Fibroblast of lung (primary cell): ENCODE measurements at regions not wholly inside any gene's neighbourhood (a gene's known extent, or its start where the extent isn't known, plus 50 kb on each side); places are given as distances from the start of the nearest gene placed in this dataset.

Experiments used
- DNase-seq, 2 donors: peaks; one replicate each; pipeline versions ENCODE4 v3.0.0 to v3.0.0-alpha.2; 2010; ENCODE audit warnings: low read depth in 2 of 2
- H2AFZ ChIP-seq: 2 replicates; pipeline ENCODE4 v1.5.1; 2012; ENCODE audit warnings: low read length, control low read depth, inconsistent platforms
- H3K27ac ChIP-seq: 2 replicates; pipeline ENCODE4 v1.5.1; 2011; ENCODE audit warnings: low read length, control low read depth; ENCODE audit not compliant: insufficient read depth
- H3K27me3 ChIP-seq: 2 replicates; pipeline ENCODE4 v1.5.1; 2011; ENCODE audit warnings: mild to moderate bottlenecking, low read length; ENCODE audit not compliant: control insufficient read depth, insufficient read depth
- H3K36me3 ChIP-seq: 2 replicates; pipeline ENCODE4 v1.5.1; 2011; ENCODE audit warnings: low read length; ENCODE audit not compliant: control insufficient read depth, insufficient read depth
- H3K4me1 ChIP-seq: 2 replicates; pipeline ENCODE4 v1.5.1; 2011; ENCODE audit warnings: low read length; ENCODE audit not compliant: control insufficient read depth, insufficient read depth; ENCODE audit errors: extremely low read depth
- H3K4me2 ChIP-seq: 2 replicates; pipeline ENCODE4 v1.5.1; 2011; ENCODE audit warnings: low read length, control low read depth; ENCODE audit not compliant: insufficient read depth; ENCODE audit errors: extremely low read depth
- H3K4me3 ChIP-seq, 4 experiments: fragments of 200-600 bp in 1 of 4; sonication (generic) in 1 of 4; replicated peaks in 1 of 4; 2 replicates each; pipeline ENCODE4 v1.5.1; 2011 to 2016; ENCODE audit warnings: low read length in 4 of 4, low read depth in 3 of 4, mild to moderate bottlenecking in 3 of 4, control low read depth in 2 of 4, inconsistent platforms in 1 of 4, mixed read lengths in 1 of 4; ENCODE audit not compliant: insufficient read depth in 1 of 4; ENCODE audit errors: control extremely low read depth in 1 of 4
- H3K79me2 ChIP-seq: 2 replicates; pipeline ENCODE4 v1.5.1; 2012; ENCODE audit warnings: mild to moderate bottlenecking, low read length, inconsistent platforms; ENCODE audit not compliant: control insufficient read depth, insufficient read depth
- H3K9ac ChIP-seq: 2 replicates; pipeline ENCODE4 v1.5.1; 2011; ENCODE audit warnings: mild to moderate bottlenecking, low read length, control low read depth; ENCODE audit not compliant: insufficient read depth
- H3K9me3 ChIP-seq: 2 replicates; pipeline ENCODE4 v1.5.1; 2012; ENCODE audit warnings: low read depth, low read length; ENCODE audit not compliant: control insufficient read depth, insufficient read depth
- H4K20me1 ChIP-seq: 2 replicates; pipeline ENCODE4 v1.5.1; 2011; ENCODE audit warnings: low read length; ENCODE audit not compliant: control insufficient read depth, insufficient read depth; ENCODE audit errors: extremely low read depth
- CTCF ChIP-seq, 2 donors: IDR thresholded peaks in 1 of 2; conservative IDR thresholded peaks in 1 of 2; 1 replicate in 1 of 2; 2 replicates in 1 of 2; pipeline ENCODE4 v1.5.1; 2011 to 2012; ENCODE audit warnings: low read length in 2 of 2, control low read depth in 1 of 2, inconsistent platforms in 1 of 2, low read depth in 1 of 2, mild to moderate bottlenecking in 1 of 2
- EZH2 ChIP-seq: IDR thresholded peaks from 2 replicates; pipeline ENCODE4 v1.5.1; 2012; ENCODE audit warnings: low read length, control low read depth, mild to moderate bottlenecking; ENCODE audit errors: missing control alignments

GRCh38 chr21:36543924-36544323 is 64.0 kb upstream of the CLDN14 start:
- no peaks in the 10 kb centered on the region for H4K20me1 ChIP-seq
- no peak overlapping the region for H3K4me2 ChIP-seq
- H3K9me3 ChIP-seq: no peaks in the 10 kb centered on the region
- no peaks in the 10 kb centered on the region for H3K79me2 ChIP-seq
- no peaks in the 10 kb centered on the region for H3K36me3 ChIP-seq
- H3K4me1 ChIP-seq: no peaks in the 10 kb centered on the region
- H3K27me3 ChIP-seq: peaks cover 37% of the 10 kb centered on the region
- H3K4me3 ChIP-seq: no peak overlapping the region
- H3K27ac ChIP-seq: no peak overlapping the region
- no peak for DNase-seq
- H2AFZ ChIP-seq: no peak overlapping the region
- TF ChIP-seq EZH2 (no peak), CTCF (conservative IDR thresholded peaks at IDR 0.05 in 1 of 2, IDR thresholded peaks at IDR 0.05 in 1 of 2; ENCODE audit: low read depth in 1 of 2, low read length in 2 of 2) (no peak)
- H3K9ac ChIP-seq: no peak overlapping the region

DNA sequence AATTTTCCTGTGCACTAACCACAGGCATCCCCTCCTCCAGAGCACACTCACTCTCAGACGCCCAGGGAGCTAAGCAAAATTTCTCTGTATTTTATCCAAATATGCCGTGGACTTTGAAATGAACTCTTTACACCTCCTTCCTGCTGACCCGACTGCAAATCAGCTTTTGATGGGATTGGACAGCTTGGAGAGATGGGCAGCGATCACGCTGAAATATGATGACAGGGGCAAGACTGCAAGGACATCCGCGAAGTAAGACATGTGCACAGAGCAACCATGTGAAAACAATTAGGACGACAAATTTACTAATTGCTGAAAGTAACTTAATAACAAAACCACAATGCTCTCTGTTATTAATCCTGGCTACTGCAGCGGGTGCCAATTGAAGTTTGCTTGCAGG is 64.6 kb upstream of the CLDN14 start:
- Histone ChIP-seq H3K9me3 (no peaks in the 10 kb centered on the region), H3K36me3 (no peaks in the 10 kb centered on the region), H3K9ac (no peak overlapping the region), H3K27ac (no peak overlapping the region), H3K4me2 (no peak overlapping the region), H3K4me1 (no peaks in the 10 kb centered on the region), H2AFZ (no peak overlapping the region), H3K27me3 (peaks cover 34% of the 10 kb centered on the region), H4K20me1 (no peaks in the 10 kb centered on the region), H3K4me3 (no peak overlapping the region), H3K79me2 (no peaks in the 10 kb centered on the region)
- TF ChIP-seq EZH2: no peak
- TF ChIP-seq CTCF (conservative IDR thresholded peaks at IDR 0.05 in 1 of 2, IDR thresholded peaks at IDR 0.05 in 1 of 2; ENCODE audit: low read depth in 1 of 2, low read length in 2 of 2): no peak
- no peak for DNase-seq

DNA sequence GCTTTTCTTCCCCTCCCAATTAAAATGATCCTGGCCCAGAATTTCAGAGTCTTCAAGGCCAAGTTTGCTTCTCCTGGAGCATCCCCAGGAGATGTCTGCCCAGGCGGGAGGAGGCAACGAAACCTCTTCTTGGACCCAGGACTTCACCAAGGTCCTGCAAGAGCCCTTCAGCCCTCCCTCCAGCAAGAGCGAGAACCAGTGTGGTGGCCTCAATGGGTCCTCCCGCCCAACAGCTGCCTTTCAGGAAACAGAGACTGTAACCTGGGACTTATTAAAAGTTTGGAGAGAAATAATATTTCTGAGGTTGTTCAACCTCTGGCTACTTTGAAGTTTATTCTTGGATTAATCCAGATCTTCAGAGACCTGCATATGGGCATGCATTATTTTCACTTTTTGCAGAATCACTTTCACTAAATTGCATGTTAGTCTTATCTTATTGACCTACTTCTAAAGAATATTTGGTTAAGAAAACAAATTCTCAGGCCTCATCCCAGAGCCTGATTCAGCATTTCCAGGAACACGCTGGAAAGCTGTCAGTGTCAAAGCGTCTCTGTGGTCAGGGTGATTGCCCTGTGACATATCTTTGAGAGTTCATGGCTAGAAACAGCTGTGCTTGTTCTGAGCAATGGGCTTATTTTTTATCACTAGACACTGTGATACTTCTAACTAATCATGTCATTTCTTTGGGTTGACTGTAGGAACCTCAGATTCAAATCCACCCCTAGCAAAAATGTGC is 66.0 kb upstream of the CLDN14 start:
- Histone ChIP-seq H3K9me3 (no peaks in the 10 kb centered on the region), H3K79me2 (no peaks in the 10 kb centered on the region), H2AFZ (no peak overlapping the region), H3K4me1 (peaks cover 3% of the 10 kb centered on the region), H3K9ac (no peak overlapping the region), H3K4me2 (no peak overlapping the region), H3K4me3 (no peak overlapping the region), H3K27me3 (peaks cover 38% of the 10 kb centered on the region), H3K36me3 (no peaks in the 10 kb centered on the region), H4K20me1 (no peaks in the 10 kb centered on the region), H3K27ac (no peak overlapping the region)
- DNase-seq: peak in 1 of 2 donors; percentile 63
- TF ChIP-seq EZH2: no peak
- no peak for TF ChIP-seq CTCF (conservative IDR thresholded peaks at IDR 0.05 in 1 of 2, IDR thresholded peaks at IDR 0.05 in 1 of 2; ENCODE audit: low read depth in 1 of 2, low read length in 2 of 2)
